GM23338 (cell line): ENCODE measurements at regions not wholly inside any gene's neighbourhood (a gene's known extent, or its start where the extent isn't known, plus 50 kb on each side); places are given as distances from the start of the nearest gene placed in this dataset.

Source experiments
- ATAC-seq: fragments of 200-7000 bp; cut with Tn5 transposase; 3 replicates; pipeline ENCODE4 v1.9.1; 2020
- DNase-seq: peaks from one replicate; pipeline ENCODE4 v3.0.0-alpha.2; 2015; ENCODE audit warnings: low spot score
- H2AFZ ChIP-seq: fragments of 200-600 bp; sonication (generic); 2 replicates; pipeline ENCODE4 v1.8.0; 2016; ENCODE audit warnings: antibody characterized with exemption, mild to moderate bottlenecking, moderate library complexity
- H3F3A ChIP-seq: fragments of 200-600 bp; sonication (generic); replicated peaks from 2 replicates; pipeline ENCODE4 v1.8.0; 2017; ENCODE audit warnings: antibody characterized with exemption, mixed run types, low read depth
- H3K27ac ChIP-seq: fragments of 200-600 bp; sonication (generic); 2 replicates; pipeline ENCODE4 v1.6.1; 2016; ENCODE audit warnings: low read depth
- H3K27me3 ChIP-seq: fragments of 200-600 bp; sonication (generic); 2 replicates; pipeline ENCODE4 v1.8.0; 2016; ENCODE audit warnings: mild to moderate bottlenecking, mixed run types, moderate library complexity; ENCODE audit not compliant: insufficient read depth
- H3K36me3 ChIP-seq: fragments of 200-600 bp; sonication (generic); 2 replicates; pipeline ENCODE4 v1.8.0; 2016; ENCODE audit warnings: mild to moderate bottlenecking; ENCODE audit not compliant: insufficient read depth
- H3K4me1 ChIP-seq: fragments of 200-600 bp; sonication (generic); 2 replicates; pipeline ENCODE4 v1.8.0; 2016; ENCODE audit warnings: mild to moderate bottlenecking, moderate library complexity; ENCODE audit not compliant: insufficient read depth
- H3K4me2 ChIP-seq: fragments of 200-600 bp; sonication (generic); 2 replicates; pipeline ENCODE4 v1.7.1; 2017; ENCODE audit warnings: mixed run types
- H3K4me3 ChIP-seq: fragments of 200-600 bp; sonication (generic); 2 replicates; pipeline ENCODE4 v1.6.1; 2016; ENCODE audit warnings: mixed run types
- H3K79me2 ChIP-seq: fragments of 200-600 bp; sonication (generic); replicated peaks from 2 replicates; pipeline ENCODE4 v1.8.0; 2017; ENCODE audit warnings: mild to moderate bottlenecking; ENCODE audit not compliant: insufficient read depth
- H3K9me2 ChIP-seq: fragments of 200-600 bp; sonication (generic); 2 replicates; pipeline ENCODE4 v1.8.0; 2017; ENCODE audit not compliant: insufficient read depth
- H4K20me1 ChIP-seq: fragments of 200-600 bp; sonication (generic); replicated peaks from 2 replicates; pipeline ENCODE4 v1.8.0; 2017; ENCODE audit warnings: mild to moderate bottlenecking; ENCODE audit not compliant: insufficient read depth
- H3K27ac Mint-ChIP-seq: 2 replicates; pipeline ENCODE4 v1.8.0; 2020; ENCODE audit warnings: inconsistent platforms, mild to moderate bottlenecking, moderate library complexity, mixed read lengths
- H3K27me3 Mint-ChIP-seq: 3 replicates; pipeline ENCODE4 v1.8.0; 2022; ENCODE audit warnings: low read depth, mild to moderate bottlenecking, moderate library complexity, mixed read lengths, inconsistent platforms; ENCODE audit not compliant: insufficient read depth, poor library complexity
- H3K36me3 Mint-ChIP-seq: 3 replicates; pipeline ENCODE4 v1.8.0; 2021; ENCODE audit warnings: low read depth, mild to moderate bottlenecking, inconsistent platforms, moderate library complexity, mixed read lengths
- H3K4me1 Mint-ChIP-seq: 3 replicates; pipeline ENCODE4 v1.8.0; 2020; ENCODE audit warnings: mild to moderate bottlenecking, inconsistent platforms, mixed read lengths
- H3K4me3 Mint-ChIP-seq: 3 replicates; pipeline ENCODE4 v1.8.0; 2021; ENCODE audit warnings: moderate library complexity, mild to moderate bottlenecking, inconsistent platforms, mixed read lengths
- H3K9me3 Mint-ChIP-seq: 3 replicates; pipeline ENCODE4 v1.8.0; 2020; ENCODE audit warnings: moderate library complexity, mild to moderate bottlenecking, inconsistent platforms, mixed read lengths
- CREB1 ChIP-seq: fragments of 250-450 bp; sonication (Bioruptor Pico); IDR thresholded peaks from 2 replicates; pipeline ENCODE4 v1.5.0; 2020; ENCODE audit warnings: low read depth, mild to moderate bottlenecking, moderate library complexity
- EZH2 ChIP-seq: fragments of 200-600 bp; sonication (generic); IDR thresholded peaks from one replicate; pipeline ENCODE4 v1.8.0; 2017; ENCODE audit warnings: antibody characterized with exemption, mild to moderate bottlenecking, low read depth; ENCODE audit not compliant: unreplicated experiment
- JUNB ChIP-seq: IDR thresholded peaks from one replicate; pipeline ENCODE4 v1.6.1; 2016; ENCODE audit warnings: antibody characterized with exemption; ENCODE audit not compliant: unreplicated experiment
- NANOG ChIP-seq: IDR thresholded peaks from 2 replicates; pipeline ENCODE4 v1.6.1; 2016; ENCODE audit warnings: antibody characterized with exemption, borderline replicate concordance
- POLR2AphosphoS5 ChIP-seq: IDR thresholded peaks from 2 replicates; pipeline ENCODE4 v1.6.1; 2016; ENCODE audit warnings: antibody characterized with exemption, low read depth
- ZNF114 ChIP-seq: fragments of 250-450 bp; sonication (Bioruptor Pico); IDR thresholded peaks from 2 replicates; pipeline ENCODE4 v1.5.0; 2020; ENCODE audit warnings: mild to moderate bottlenecking, moderate library complexity
- ZNF331 ChIP-seq: fragments of 250-450 bp; sonication (Bioruptor Pico); IDR thresholded peaks from 2 replicates; pipeline ENCODE4 v1.5.0; 2020; ENCODE audit warnings: low read depth, mild to moderate bottlenecking, moderate library complexity
- TF ChIP-seq, protein P1 (sequence below): IDR thresholded peaks from one replicate; pipeline ENCODE4 v1.6.1; 2018; ENCODE audit warnings: antibody characterized with exemption; ENCODE audit not compliant: unreplicated experiment
- TF ChIP-seq, protein P2 (sequence below): IDR thresholded peaks from 2 replicates; pipeline ENCODE4 v1.6.1; 2016; ENCODE audit warnings: antibody characterized with exemption
- TF ChIP-seq, protein P3 (sequence below): fragments of 250-450 bp; sonication (Bioruptor Pico); IDR thresholded peaks from 2 replicates; pipeline ENCODE4 v1.5.0; 2020; ENCODE audit warnings: mild to moderate bottlenecking, moderate library complexity

DNA sequence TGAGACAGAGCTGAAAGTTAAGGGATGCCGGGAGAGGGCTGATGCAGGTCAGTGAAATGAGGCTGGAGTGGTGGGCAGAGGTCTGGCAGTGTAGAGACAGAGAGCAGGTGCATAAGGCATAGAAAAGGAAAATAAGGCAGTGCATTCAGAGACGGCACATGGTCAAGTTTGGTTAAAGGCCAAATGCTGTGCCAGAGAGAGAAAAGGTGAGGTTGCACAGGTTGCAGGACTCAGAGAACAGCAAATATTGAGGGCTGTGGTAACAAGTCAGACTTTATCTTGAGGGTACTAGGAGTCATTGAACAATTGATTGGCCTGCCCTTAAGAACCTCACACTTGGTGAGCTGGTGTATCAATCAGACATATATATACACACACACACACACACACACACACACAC, 102.9 kb upstream of the TSHZ2 start:
- H3K36me3 Mint-ChIP-seq: no peaks in the 10 kb centered on the region
- Histone ChIP-seq H4K20me1 (no peaks in the 10 kb centered on the region), H3K79me2 (no peaks in the 10 kb centered on the region), H3K27me3 (no peaks in the 10 kb centered on the region), H3K4me3 (no peak overlapping the region), H3K9me2 (0 out of 2 replicates have a peak, but pooled peaks cover 11% of the 10 kb centered on the region), H3F3A (no peaks in the 10 kb centered on the region), H3K4me2 (no peak overlapping the region), H3K27ac (no peak overlapping the region), H3K36me3 (no peaks in the 10 kb centered on the region), H2AFZ (no peak overlapping the region), H3K4me1 (no peaks in the 10 kb centered on the region)
- no peak for TF ChIP-seq JUNB
- TF ChIP-seq, protein P1, sequence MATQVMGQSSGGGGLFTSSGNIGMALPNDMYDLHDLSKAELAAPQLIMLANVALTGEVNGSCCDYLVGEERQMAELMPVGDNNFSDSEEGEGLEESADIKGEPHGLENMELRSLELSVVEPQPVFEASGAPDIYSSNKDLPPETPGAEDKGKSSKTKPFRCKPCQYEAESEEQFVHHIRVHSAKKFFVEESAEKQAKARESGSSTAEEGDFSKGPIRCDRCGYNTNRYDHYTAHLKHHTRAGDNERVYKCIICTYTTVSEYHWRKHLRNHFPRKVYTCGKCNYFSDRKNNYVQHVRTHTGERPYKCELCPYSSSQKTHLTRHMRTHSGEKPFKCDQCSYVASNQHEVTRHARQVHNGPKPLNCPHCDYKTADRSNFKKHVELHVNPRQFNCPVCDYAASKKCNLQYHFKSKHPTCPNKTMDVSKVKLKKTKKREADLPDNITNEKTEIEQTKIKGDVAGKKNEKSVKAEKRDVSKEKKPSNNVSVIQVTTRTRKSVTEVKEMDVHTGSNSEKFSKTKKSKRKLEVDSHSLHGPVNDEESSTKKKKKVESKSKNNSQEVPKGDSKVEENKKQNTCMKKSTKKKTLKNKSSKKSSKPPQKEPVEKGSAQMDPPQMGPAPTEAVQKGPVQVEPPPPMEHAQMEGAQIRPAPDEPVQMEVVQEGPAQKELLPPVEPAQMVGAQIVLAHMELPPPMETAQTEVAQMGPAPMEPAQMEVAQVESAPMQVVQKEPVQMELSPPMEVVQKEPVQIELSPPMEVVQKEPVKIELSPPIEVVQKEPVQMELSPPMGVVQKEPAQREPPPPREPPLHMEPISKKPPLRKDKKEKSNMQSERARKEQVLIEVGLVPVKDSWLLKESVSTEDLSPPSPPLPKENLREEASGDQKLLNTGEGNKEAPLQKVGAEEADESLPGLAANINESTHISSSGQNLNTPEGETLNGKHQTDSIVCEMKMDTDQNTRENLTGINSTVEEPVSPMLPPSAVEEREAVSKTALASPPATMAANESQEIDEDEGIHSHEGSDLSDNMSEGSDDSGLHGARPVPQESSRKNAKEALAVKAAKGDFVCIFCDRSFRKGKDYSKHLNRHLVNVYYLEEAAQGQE: no peak
- TF ChIP-seq NANOG: no peak
- TF ChIP-seq EZH2: no peak
- TF ChIP-seq CREB1 (CRISPR knock-in tag): no peak
- TF ChIP-seq ZNF114 (CRISPR knock-in tag): no peak
- no peak overlapping the region for H3K4me3 Mint-ChIP-seq
- no peak for DNase-seq
- no peaks in the 10 kb centered on the region for H3K9me3 Mint-ChIP-seq
- ATAC-seq: no peak
- H3K4me1 Mint-ChIP-seq: no peaks in the 10 kb centered on the region
- no peak overlapping the region for H3K27ac Mint-ChIP-seq
- H3K27me3 Mint-ChIP-seq: peaks cover 2% of the 10 kb centered on the region

DNA sequence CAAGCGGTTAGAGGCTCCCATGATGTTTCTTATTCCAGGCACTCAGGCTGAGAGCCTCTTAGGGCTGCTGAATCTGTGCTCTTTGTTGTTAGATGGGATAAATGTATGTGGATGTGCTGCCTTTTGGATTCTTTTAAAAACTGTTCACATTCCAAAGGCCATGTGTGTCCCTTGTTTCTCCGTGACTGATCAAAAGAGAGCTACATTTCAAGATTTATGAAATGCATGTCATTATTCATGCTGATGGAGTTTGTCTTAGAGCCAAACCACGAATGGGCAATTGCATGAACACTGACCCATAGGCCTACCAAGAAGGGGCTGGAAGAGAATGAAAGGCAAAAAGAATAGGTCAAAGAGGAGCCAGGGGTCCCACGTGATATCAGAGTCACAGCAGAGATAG, 104.9 kb upstream of the TSHZ2 start:
- H3K36me3 ChIP-seq: no peaks in the 10 kb centered on the region
- Mint-ChIP-seq H3K9me3 (no peaks in the 10 kb centered on the region), H3K27ac (no peak overlapping the region), H3K27me3 (peaks cover 2% of the 10 kb centered on the region), H3K4me3 (no peak overlapping the region), H3K4me1 (no peaks in the 10 kb centered on the region), H3K36me3 (no peaks in the 10 kb centered on the region)
- no peaks in the 10 kb centered on the region for H3F3A ChIP-seq
- no peak overlapping the region for H2AFZ ChIP-seq
- H3K9me2 ChIP-seq: peaks cover 11% of the 10 kb centered on the region; the same call in 1 of the 2 replicates
- no peak for DNase-seq
- no peak overlapping the region for H3K27ac ChIP-seq
- no peak overlapping the region for H3K4me2 ChIP-seq
- no peaks in the 10 kb centered on the region for H4K20me1 ChIP-seq
- ATAC-seq: no peak
- H3K27me3 ChIP-seq: no peaks in the 10 kb centered on the region
- H3K4me1 ChIP-seq: no peaks in the 10 kb centered on the region
- H3K4me3 ChIP-seq: no peak overlapping the region
- no peaks in the 10 kb centered on the region for H3K79me2 ChIP-seq
- TF ChIP-seq JUNB (no peak), NANOG (no peak), ZNF331 (CRISPR knock-in tag) (no peak), POLR2AphosphoS5 (no peak)
- TF ChIP-seq, protein P2, sequence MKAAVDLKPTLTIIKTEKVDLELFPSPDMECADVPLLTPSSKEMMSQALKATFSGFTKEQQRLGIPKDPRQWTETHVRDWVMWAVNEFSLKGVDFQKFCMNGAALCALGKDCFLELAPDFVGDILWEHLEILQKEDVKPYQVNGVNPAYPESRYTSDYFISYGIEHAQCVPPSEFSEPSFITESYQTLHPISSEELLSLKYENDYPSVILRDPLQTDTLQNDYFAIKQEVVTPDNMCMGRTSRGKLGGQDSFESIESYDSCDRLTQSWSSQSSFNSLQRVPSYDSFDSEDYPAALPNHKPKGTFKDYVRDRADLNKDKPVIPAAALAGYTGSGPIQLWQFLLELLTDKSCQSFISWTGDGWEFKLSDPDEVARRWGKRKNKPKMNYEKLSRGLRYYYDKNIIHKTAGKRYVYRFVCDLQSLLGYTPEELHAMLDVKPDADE: no peak
- TF ChIP-seq, protein P3, sequence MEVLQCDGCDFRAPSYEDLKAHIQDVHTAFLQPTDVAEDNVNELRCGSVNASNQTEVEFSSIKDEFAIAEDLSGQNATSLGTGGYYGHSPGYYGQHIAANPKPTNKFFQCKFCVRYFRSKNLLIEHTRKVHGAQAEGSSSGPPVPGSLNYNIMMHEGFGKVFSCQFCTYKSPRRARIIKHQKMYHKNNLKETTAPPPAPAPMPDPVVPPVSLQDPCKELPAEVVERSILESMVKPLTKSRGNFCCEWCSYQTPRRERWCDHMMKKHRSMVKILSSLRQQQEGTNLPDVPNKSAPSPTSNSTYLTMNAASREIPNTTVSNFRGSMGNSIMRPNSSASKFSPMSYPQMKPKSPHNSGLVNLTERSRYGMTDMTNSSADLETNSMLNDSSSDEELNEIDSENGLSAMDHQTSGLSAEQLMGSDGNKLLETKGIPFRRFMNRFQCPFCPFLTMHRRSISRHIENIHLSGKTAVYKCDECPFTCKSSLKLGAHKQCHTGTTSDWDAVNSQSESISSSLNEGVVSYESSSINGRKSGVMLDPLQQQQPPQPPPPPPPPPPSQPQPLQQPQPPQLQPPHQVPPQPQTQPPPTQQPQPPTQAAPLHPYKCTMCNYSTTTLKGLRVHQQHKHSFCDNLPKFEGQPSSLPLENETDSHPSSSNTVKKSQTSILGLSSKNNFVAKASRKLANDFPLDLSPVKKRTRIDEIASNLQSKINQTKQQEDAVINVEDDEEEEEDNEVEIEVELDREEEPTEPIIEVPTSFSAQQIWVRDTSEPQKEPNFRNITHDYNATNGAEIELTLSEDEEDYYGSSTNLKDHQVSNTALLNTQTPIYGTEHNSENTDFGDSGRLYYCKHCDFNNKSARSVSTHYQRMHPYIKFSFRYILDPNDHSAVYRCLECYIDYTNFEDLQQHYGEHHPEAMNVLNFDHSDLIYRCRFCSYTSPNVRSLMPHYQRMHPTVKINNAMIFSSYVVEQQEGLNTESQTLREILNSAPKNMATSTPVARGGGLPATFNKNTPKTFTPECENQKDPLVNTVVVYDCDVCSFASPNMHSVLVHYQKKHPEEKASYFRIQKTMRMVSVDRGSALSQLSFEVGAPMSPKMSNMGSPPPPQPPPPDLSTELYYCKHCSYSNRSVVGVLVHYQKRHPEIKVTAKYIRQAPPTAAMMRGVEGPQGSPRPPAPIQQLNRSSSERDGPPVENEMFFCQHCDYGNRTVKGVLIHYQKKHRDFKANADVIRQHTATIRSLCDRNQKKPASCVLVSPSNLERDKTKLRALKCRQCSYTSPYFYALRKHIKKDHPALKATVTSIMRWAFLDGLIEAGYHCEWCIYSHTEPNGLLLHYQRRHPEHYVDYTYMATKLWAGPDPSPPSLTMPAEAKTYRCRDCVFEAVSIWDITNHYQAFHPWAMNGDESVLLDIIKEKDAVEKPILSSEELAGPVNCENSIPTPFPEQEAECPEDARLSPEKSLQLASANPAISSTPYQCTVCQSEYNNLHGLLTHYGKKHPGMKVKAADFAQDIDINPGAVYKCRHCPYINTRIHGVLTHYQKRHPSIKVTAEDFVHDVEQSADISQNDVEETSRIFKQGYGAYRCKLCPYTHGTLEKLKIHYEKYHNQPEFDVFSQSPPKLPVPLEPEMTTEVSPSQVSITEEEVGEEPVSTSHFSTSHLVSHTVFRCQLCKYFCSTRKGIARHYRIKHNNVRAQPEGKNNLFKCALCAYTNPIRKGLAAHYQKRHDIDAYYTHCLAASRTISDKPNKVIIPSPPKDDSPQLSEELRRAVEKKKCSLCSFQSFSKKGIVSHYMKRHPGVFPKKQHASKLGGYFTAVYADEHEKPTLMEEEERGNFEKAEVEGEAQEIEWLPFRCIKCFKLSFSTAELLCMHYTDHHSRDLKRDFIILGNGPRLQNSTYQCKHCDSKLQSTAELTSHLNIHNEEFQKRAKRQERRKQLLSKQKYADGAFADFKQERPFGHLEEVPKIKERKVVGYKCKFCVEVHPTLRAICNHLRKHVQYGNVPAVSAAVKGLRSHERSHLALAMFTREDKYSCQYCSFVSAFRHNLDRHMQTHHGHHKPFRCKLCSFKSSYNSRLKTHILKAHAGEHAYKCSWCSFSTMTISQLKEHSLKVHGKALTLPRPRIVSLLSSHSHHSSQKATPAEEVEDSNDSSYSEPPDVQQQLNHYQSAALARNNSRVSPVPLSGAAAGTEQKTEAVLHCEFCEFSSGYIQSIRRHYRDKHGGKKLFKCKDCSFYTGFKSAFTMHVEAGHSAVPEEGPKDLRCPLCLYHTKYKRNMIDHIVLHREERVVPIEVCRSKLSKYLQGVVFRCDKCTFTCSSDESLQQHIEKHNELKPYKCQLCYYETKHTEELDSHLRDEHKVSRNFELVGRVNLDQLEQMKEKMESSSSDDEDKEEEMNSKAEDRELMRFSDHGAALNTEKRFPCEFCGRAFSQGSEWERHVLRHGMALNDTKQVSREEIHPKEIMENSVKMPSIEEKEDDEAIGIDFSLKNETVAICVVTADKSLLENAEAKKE: no peak
